HG02870 (cell line): ENCODE measurements at regions not wholly inside any gene's neighbourhood (a gene's known extent, or its start where the extent isn't known, plus 50 kb on each side); places are given as distances from the start of the nearest gene placed in this dataset.
"Not testable (repeated sequence)": the region's sequence is repeated elsewhere in the genome, so short reads cannot be mapped to it uniquely, and the experiment has no call there.

Experiments used
- ATAC-seq: cut with Tn5 transposase; IDR thresholded peaks from one replicate; pipeline ENCODE4 v1.9.1; 2021; ENCODE audit warnings: mild to moderate bottlenecking, moderate library complexity; ENCODE audit not compliant: unreplicated experiment

DNA sequence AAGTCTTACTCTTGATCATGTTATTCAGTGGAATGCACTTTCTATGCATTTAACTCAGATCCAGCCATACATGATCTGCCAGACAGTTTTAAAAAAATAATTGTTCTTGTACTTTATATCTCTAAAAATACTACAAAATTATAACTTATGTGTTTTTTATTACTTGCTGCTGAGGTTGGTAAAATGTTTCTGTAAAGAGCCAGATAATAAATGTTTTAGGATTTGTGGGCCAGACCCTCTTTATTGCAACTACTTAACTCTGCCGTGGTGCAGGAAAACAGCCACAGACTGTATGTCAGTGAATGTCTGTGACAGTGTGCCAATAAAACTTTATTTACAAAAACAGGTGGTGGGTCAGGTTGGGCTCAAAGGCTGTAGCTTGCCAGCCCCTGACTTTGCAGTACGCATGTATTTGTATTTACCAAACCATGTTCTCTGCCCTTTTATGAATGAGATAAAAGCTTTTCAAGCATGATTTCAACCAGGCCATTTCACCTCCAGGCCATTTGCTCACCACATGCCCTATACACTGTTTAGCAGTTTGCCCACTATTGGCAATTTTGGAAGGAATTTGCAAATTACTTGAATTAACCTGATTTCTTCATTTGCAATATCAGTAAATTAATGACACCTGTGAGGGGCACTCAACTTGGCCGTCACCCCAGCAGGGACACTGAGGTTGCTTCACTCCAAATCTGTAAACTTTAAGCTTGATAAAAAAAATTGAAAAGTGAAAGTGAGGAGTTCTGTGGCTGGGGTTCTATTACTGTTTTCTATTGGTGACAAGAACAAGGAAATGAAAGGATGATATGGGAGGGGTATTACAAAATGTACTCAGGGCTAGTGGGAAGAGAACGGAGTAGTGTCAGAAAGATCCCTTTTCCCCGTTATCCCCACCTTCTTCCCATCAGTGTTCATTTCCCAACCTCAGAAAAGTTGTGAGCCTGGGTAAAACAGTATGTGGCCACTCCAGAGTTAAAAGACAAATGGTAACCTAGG lies 133.4 kb downstream of the CEBPB start:
- no peak for ATAC-seq

DNA sequence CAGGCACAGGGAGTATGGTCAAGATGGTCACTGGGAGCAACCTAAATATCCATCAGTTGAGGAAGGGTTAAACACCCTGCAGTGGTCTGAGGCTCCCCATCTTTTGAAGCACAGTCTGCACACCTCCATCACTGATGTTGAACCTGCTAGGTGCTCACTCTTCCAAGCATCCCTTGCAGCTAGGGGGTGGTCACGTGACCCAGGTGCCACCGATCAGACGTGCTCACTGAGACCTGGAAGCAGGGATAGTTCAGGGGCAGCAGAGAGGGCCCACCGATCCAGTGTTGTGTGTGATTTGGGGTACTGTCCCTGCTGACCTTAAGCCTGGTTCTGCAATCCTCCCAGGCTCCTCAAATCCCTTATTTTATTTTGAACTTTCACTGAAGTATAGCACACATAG lies 134.6 kb downstream of the CEBPB start:
- no peak for ATAC-seq

DNA sequence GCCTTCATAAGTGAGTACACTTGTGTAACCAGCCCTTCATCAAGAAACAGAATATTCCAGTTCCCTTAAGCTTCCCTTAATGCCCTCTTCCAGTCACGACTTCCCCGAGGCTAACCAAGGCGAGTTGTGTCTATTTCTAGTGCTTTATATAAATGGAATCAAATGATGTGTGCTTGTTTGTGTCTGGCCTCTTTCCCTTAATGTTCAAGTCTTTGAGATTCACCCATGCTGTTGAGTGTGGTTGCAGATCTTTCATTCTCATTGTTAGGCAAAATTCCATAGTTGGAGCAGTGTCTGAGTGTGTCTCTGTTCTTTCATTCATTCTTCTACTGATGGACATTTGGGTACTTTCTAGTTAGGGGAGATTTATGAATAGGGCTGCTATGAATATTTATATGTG lies 135.0 kb downstream of the CEBPB start:
- no peak for ATAC-seq

DNA sequence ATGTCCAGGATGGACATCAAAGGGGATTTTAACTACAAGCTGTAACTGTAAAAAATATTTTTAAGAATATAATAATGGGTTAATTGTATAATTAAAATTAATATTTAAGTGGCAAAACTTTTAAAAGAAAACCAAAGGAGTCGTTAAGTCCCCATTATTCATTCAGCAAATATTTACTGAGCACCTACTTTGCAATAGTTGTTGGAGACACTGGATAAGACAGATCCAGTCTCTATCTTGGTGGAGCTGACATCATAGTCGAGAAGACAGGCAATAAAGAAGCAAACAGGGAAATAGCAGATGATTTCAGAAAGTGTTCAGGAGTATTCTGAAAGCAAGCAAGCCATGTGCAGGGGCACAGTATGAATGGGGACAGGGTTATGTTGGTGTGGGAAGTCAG lies 137.0 kb downstream of the CEBPB start:
- no peak for ATAC-seq

DNA sequence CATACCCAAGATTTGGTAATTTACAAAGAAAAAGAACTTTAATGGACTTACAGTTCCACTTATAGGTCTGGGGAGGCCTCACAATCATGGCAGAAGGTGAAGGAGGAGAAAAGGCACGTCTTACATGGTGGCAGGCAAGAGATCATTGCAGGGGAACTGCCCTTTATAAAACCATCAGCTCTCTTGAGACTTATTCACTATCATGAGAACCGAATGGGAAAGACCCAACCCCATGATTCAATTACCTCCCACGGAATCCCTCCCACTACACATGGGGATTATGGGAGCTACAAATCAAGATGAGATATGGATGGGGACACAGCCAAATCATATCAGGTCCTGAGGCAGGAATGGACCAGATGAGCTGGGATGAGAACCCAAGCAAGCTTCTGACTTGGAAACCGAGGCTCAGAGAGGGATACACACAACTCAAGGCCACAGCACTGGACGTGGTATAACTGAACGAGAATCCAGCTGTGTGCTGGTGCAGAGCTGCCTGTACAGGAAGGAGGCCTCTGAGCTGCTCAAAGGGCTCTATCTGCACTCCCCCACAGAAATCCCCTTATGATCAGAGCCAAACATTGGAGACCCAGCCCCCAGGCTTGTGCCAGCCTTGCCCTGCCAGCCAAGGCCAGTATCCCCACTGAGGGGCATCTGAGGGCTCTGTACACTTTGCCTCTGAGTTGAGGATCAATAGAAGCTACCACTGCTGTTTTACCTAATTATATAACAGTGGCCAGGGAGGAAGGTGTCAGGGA lies 137.8 kb downstream of the CEBPB start:
- ATAC-seq, result no peak

DNA sequence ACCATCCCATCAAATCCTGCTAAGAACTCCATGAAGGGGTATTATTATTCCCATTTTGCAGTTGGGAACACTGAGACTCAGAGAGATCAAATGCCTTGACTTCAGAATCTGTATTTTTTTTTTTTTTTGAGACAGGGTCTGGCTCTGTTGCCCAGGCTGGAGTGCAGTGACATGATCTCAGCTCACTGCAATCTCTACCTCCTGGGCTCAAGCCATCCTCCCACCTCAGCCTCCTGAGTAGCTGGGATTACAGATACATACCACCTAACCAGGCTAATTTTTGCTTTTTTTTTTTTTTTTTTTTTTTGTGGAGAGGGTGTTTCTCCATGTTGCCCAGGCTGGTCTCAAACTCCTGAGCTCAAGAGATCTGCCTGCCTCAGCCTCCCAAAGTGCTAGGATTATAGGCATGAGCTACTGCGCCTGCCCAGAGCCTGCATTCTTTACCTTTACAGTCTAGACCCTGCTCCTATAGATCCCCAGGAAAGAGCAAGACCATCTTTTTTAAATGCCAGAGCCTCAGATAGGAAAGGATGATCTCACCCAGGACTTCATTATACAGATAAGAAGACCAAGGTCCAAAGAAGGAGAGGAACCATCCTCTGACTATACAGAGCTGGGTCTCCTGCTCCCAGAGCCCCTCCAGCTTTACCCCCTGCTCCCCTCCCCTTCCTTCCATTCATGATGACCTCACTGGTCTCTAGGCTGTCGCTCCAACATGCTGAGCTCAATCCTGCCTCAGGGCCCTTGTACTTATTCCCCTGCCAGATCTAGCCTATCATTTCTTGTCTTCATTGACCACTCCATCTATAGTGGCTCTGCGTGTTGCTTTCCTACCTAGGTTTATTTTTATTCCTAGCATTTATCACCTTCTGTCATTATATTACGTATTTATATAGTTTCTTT lies 138.6 kb downstream of the CEBPB start:
- ATAC-seq, result no peak

DNA sequence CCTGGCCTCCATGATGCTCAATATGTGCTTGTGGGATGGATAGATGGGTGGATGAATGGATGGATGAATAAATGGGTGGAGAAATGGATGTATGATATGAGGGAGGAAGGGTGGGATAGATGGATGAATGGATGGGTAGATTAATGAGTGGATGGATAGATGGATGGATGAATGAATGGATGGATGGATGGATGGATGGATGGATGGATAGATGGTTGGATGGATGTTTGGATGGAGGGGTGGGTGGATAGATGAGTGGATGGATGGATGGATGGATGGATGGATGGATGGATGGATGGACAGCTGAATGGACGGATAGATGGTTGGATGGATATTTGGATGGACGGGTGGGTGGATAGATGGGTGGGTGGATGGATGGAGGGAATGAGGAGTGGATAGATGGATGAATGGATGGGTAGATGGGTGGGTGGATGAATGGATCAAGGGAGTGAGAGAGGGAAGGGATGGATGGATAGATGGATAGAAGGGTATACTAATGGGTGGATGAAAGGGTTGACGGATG lies 139.4 kb downstream of the CEBPB start:
- no peak for ATAC-seq

DNA sequence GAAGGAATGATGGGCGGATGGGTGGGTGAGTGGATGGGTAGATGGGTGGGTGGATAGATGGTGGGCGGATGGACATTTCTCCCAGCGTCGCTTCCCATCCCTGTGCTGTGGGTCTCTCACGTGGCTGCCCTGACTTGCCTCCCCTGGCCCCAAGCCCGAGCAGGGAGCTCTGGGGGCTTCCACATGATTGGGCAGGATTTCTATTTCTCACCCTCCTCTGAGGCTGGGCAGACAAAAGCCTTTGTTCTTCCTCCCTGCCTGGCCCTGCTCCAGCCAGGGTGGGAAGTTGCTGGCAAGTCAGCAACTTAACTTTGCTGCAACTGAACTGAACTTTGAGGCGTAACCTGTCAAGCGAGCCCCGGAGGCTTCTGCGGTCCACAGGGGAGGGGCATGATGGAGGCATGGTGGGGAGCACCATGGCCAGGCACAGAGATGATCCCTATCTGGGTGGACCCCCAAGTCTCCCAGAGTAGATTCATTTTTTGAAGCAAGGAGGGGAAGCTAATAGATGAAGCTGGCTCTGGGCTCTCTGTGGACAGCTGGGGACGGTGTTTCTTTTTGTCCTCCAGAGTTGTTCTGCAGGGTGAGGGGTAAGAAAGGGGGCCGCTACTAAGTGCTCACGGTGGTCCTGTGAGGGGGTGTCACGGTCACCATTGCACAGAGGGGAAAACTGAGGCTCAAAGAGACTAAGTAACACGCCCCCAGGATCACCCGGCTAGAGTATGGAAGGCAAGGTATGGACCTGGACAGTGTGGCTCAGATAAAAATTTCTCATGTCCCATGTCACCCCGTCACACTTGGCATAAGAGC lies 140.1 kb downstream of the CEBPB start:
- no peak for ATAC-seq

DNA sequence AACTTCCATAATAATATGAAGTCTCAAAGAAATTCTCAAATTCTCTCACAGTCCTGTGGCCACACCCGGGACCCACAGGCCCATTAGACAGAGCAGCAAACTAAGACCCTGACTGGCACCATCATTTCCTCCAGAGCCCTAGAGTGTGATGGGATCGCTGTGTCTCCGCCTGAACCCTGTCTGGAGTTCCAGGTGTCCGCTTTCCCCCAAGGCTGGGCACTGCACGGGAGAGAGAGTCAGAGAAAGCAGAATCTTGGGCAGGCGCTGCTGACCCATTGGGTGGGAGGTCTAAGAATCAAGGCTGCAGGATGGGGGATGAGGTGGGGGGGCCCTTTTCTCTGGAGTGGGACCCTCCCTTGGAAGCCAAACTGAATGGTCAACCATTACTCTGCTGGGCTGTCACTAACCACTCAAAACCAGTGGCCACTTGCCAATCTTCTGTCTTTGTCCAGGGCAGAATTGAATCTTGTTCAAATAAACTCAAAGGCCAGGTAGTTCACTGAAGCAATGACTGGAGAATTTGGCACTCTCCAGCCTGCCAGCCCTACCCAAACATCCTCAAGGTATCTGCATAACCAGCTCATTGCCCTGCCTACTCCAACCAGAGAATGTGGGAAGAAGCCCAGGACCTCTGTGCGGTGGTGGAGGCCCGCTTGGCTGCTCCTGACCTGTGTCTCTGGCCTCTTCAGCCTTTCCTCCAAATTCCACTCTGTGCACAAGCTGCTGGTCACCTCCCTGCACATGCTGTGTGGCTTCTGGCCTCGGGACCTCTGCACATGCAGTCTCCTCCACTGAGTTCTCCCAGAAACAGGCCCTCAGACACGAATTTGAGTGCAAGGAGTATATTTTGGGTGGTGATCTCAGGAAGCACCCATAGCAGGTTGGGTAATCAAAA lies 141.1 kb downstream of the CEBPB start:
- ATAC-seq, result no peak

DNA sequence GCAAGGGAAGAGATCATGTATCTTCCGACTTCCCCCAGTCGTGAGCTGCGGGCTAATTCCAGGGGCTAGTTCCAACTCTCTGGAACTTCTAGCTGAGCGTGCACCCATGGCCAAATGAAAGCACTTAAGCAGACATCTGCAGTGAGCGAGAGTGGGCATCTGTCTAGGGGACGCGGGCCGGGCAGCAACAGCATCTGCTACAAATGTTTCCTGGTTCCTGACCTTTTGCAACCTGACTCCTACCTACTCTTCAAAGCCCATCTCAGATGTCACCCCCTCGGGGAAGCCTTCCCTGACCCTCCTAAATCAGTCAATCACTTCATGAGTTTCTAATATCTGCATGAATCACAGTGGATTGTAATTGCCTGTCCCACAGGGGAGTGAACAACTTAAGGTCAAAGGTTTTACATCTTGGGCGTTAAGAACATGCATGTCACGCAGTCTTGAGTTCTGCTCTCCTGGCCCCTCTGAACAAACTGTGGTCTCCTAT lies 141.9 kb downstream of the CEBPB start:
- no peak for ATAC-seq

DNA sequence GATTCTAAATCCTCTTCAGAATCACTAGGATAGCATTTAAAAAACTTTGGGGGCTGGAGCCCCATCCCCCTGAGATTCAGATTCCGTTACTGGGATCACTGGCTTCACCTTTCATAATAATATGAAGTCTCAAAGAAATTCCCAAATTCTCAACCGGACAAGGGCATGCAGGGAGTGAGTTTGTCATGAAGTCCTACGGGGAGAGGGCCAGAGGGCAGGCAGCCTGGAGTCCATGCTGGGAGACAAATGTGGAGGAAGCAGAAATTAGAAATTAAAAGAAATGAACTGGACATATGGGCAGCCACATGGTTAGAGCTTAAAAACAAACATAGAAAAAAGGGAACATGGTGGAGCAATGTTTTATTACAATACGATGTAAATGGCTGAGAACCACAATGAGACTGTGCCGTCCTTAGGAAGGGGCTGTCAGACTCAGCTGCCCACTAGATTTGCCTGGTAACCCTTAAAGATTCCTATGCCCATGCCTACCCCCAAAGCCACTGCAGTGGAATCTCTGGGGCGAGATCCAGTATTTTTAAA lies 142.6 kb downstream of the CEBPB start:
- ATAC-seq, result no peak

DNA sequence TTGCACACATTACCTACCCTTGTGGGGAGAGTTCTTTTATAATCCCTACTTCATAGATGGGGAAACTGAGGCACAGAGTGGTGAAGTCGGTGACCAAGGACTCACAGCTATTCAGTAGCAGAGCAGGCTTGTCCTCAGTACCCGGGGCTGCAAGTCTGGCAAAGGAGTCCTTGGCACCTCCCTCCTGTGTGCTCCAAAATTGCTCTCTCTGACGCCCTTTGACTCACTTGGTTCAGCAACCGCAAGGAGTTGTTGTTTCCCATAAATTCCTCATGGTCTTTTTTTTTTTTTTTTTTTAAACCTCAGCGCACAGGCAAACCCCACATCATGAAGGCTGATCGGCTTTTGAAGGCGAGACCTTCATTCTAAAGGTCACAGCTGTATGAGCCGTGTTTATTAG lies 143.2 kb downstream of the CEBPB start:
- ATAC-seq, result no peak

DNA sequence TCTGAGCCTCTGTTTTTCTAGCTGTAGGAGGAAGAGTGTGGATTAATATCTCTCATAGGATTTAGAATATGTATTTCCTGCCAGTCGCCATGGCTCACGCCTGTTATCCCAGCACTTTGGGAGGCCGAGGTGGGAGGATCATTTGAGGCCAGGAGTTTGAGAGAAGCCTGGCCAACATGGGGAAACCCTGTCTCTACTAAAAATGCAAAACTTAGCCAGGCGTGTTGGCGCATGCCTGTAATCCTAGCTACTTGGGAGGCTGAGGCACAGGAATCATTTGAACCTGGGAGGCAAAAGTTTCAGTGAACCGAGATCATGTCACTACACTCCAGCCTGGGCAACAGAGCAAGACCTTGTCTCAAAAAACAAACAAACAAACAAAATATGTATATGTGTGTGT lies 143.9 kb downstream of the CEBPB start:
- ATAC-seq, result not testable (repeated sequence)

DNA sequence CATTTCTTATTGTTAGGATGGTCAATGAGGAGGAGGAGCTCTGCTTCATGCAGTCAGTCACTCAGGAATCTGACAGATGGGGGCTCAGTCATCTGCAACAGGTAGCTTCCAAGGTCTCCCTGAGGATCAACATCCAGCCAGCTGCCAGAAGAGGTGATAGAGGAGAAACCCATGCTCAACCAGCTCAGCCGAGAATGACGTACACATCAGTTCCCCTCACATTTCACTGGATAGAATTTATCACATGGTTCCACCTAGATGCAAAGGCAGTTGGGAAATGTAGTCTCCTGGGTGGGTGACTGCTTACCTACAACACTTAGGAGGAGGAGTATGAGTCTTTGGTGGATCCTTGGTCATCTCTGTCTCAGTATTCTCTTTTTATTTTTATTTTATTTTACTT lies 144.5 kb downstream of the CEBPB start:
- ATAC-seq, result no peak

DNA sequence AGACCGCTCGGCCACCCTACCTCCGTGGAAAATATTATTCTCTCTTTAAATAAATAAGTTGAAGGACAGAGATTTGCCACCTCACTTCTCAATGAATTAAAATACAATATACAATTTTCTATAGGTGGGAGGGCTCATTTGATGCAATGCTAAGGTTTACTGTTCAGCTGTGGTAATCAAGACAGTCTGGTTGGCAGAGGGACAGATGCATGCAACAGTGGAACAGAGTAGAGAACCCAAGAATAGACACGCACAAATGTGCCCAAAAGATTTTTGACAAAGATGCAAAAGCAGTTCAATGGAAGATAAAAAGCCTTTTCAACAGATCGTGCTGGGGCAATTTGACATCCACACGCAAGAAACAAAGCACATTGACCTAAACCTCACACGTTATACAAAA lies 145.2 kb downstream of the CEBPB start:
- no peak for ATAC-seq

DNA sequence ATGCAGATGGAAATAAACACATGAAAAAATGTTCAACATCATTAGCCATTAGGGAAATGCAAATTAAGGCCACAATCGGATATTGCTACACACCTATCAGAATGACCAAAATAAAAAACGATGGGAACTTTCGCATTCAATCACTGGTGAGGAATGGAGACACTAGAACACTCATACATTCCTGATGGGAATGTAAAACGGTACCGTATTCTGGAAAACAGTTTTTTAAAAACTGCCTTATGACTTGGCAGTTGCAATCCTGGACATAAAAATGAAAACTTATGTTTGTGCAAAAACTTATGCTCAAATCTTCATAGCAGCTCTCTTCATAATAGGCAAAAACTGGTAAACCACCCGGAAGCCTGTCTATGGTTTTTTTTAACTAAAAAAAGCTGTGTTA lies 146.0 kb downstream of the CEBPB start:
- ATAC-seq, result no peak

DNA sequence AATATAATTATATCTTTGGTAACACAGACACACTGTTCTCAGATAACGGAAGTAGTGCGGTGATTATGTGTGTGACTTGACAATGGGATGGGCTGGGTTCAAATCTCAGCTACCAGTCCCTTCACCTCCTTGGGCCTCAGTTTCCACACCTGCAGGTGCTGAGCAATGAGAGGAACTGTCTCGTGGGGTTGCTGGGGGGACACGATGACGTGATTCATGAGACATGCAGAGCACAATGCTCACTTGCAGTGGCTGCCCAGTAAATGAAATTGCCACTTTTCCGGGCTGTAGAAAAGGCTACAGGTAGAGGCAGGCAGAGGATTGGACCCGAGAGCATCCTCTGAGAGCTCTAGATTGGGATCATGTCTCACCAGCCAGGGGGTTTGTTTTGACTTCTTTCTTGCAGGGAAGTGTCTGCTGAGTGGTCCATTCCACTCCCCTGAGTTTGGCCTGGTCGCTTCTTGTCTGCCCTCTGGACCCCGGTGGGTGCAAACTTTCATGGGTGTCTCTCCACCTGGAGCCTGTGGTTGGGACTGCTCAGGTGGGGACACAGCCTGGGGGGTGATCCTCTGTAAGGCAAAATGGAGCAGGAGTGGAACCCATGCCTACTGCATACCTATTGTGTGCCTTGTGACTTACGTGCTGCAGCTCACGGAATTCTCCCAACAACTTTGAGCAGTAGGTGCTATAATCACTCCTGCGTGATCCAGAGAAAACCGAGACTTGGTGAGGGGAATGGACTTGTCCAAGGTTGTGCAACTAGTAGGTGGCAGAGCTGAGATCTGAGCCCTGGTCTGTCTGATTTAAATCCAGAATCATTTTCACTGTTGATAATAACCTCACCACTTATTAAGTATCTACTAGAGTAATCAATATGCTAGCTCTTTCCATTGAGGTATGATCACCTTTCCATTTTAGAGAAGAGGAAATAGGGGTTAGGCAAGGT lies 147.2 kb downstream of the CEBPB start:
- ATAC-seq, result no peak
